NCI-H128 (cell line): ENCODE measurements at regions not wholly inside any gene's neighbourhood (a gene's known extent, or its start where the extent isn't known, plus 50 kb on each side); places are given as distances from the start of the nearest gene placed in this dataset.
"Not testable (repeated sequence)": the region's sequence is repeated elsewhere in the genome, so short reads cannot be mapped to it uniquely, and the experiment has no call there.

Experiments
- DNase-seq: peaks from one replicate; lab custom pipeline; 2025; ENCODE audit not compliant: unreplicated experiment; lab: John Stamatoyannopoulos, UW

GRCh38 chr1:235059221-235059620 is 69.4 kb downstream of the TOMM20 start:
- DNase-seq, result no peak

GRCh38 chr1:235058695-235059094 is 69.9 kb downstream of the TOMM20 start:
- DNase-seq, result no peak

- DNase-seq, result no peak
Observed at GRCh38 chr1:235057385-235058306, 71.0 kb downstream of the TOMM20 start.

GRCh38 chr1:235056937-235057336 is 71.7 kb downstream of the TOMM20 start:
- DNase-seq, result no peak

GRCh38 chr1:235054936-235055335 is 73.7 kb downstream of the TOMM20 start:
- DNase-seq, result no peak

GRCh38 chr1:235054466-235054865 is 74.2 kb downstream of the TOMM20 start:
- DNase-seq, result no peak

- DNase-seq, result no peak
Observed at GRCh38 chr1:235052067-235053008, 76.3 kb downstream of the TOMM20 start.

GRCh38 chr1:235051521-235051920 is 77.1 kb downstream of the TOMM20 start:
- no peak for DNase-seq

GRCh38 chr1:235050911-235051360 is 77.7 kb downstream of the TOMM20 start:
- DNase-seq, result no peak

- DNase-seq, result not testable (repeated sequence)
Observed at GRCh38 chr1:235049716-235050378, 78.8 kb downstream of the TOMM20 start.

- DNase-seq, result no peak
Observed at GRCh38 chr1:235049217-235049616, 79.4 kb downstream of the TOMM20 start.

- DNase-seq, result no peak
Observed at GRCh38 chr1:235047331-235047871, 81.2 kb downstream of the TOMM20 start.

GRCh38 chr1:235045921-235046601 is 82.6 kb downstream of the TOMM20 start:
- no peak for DNase-seq

- DNase-seq, result no peak
Observed at GRCh38 chr1:235045034-235045690, 83.5 kb downstream of the TOMM20 start.

- DNase-seq, result no peak
Observed at GRCh38 chr1:235043234-235043633, 85.4 kb downstream of the TOMM20 start.

- DNase-seq, result no peak
Observed at GRCh38 chr1:235038701-235039100, 89.9 kb downstream of the TOMM20 start.

- no peak for DNase-seq
Observed at GRCh38 chr1:235035928-235036327, 92.7 kb downstream of the TOMM20 start.

- DNase-seq, result no peak
Observed at GRCh38 chr1:235030919-235031596, 97.6 kb downstream of the TOMM20 start.

- DNase-seq, result no peak
Observed at GRCh38 chr1:235027862-235028250, 100.8 kb downstream of the TOMM20 start.
